Type B pancreatic cell (in vitro differentiated cells): ENCODE measurements at regions not wholly inside any gene's neighbourhood (a gene's known extent, or its start where the extent isn't known, plus 50 kb on each side); places are given as distances from the start of the nearest gene placed in this dataset.

ENCODE experiments used
- DNase-seq: peaks from one replicate; pipeline ENCODE4 v3.0.0; 2021; ENCODE audit warnings: mixed read lengths; ENCODE audit not compliant: unreplicated experiment; ENCODE audit errors: extremely low spot score
- H3K27ac Mint-ChIP-seq: 2 replicates; pipeline ENCODE4 v1.8.0; 2021; ENCODE audit warnings: mild to moderate bottlenecking, mixed read lengths
- H3K27me3 Mint-ChIP-seq: 2 replicates; pipeline ENCODE4 v1.8.0; 2021; ENCODE audit warnings: mixed read lengths
- H3K36me3 Mint-ChIP-seq: 2 replicates; pipeline ENCODE4 v1.8.0; 2021; ENCODE audit warnings: mixed read lengths
- H3K4me1 Mint-ChIP-seq: one replicate; pipeline ENCODE4 v1.8.0; 2021; ENCODE audit warnings: mixed read lengths; ENCODE audit not compliant: unreplicated experiment
- H3K4me3 Mint-ChIP-seq: 2 replicates; pipeline ENCODE4 v1.8.0; 2021; ENCODE audit warnings: mild to moderate bottlenecking, mixed read lengths
- H3K9me3 Mint-ChIP-seq: 2 replicates; pipeline ENCODE4 v1.8.0; 2021; ENCODE audit warnings: mixed read lengths
- TF ChIP-seq, protein P1 (sequence below): fragments of 200-600 bp; sonication (generic); conservative IDR thresholded peaks from 2 replicates; pipeline ENCODE4 v1.5.0; 2021; ENCODE audit warnings: antibody characterized with exemption, mild to moderate bottlenecking

DNA sequence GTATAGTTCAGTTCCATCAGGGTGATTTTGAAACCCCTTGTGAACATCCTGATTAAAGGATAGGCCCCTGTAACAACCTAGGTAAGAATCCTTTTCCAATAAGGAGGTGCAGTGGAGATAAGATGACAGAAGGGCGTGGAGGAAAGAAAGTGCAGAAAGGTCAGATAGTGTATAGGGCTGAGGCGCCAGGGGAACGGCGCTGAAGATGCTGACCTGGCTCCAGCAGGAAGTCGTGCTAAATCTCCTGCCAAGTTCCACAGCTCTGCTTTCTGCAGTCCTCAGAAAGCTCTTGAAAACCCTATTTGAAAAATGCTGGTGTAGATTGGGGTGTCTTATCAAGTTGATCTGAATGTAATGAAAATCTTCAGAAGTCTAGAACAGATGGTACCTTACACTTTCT is 221.7 kb downstream of the COG6 start:
- Mint-ChIP-seq H3K4me1 (peaks cover 12% of the 10 kb centered on the region), H3K27me3 (no peaks in the 10 kb centered on the region), H3K4me3 (no peak overlapping the region), H3K27ac (no peak overlapping the region), H3K9me3 (peaks cover 5% of the 10 kb centered on the region), H3K36me3 (no peaks in the 10 kb centered on the region)
- TF ChIP-seq, protein P1, sequence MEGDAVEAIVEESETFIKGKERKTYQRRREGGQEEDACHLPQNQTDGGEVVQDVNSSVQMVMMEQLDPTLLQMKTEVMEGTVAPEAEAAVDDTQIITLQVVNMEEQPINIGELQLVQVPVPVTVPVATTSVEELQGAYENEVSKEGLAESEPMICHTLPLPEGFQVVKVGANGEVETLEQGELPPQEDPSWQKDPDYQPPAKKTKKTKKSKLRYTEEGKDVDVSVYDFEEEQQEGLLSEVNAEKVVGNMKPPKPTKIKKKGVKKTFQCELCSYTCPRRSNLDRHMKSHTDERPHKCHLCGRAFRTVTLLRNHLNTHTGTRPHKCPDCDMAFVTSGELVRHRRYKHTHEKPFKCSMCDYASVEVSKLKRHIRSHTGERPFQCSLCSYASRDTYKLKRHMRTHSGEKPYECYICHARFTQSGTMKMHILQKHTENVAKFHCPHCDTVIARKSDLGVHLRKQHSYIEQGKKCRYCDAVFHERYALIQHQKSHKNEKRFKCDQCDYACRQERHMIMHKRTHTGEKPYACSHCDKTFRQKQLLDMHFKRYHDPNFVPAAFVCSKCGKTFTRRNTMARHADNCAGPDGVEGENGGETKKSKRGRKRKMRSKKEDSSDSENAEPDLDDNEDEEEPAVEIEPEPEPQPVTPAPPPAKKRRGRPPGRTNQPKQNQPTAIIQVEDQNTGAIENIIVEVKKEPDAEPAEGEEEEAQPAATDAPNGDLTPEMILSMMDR = no peak
- no peak for DNase-seq

DNA sequence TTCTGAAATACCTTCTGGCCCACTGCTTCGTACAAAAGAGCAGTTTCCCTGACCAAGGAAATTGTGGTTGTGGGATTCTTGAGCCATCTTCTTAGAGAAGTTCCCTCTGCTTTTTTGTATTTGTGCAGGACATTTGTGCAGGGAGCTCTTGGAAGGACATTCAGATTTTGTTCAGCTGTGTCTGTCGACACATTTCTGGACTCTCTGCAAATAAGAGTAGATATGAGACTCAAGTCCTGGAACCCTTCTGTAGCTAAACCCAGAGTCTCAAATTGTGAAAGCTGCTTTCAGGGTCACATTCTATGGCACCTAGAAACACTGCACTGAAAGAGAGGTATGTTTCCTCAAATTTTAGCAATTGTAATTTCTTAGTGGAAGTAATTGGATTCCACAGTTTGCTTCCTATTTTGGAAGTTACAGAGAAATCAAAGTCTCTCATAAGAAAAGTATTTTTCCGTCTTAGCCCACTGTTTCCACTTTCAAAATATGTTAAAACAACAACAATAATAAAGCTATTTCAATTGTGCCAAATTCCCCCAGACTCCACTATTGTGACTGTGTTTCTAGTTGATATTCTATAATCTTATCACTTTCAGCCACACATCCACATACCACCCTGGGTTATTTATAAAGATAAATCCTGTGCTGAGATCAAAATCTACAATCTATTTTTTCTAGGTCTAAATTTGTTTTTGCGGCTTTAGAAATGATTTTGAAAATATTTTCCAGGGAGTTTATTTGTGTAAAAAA is 224.0 kb downstream of the COG6 start:
- TF ChIP-seq, protein P1 = no peak
- H3K27me3 Mint-ChIP-seq = no peaks in the 10 kb centered on the region
- H3K36me3 Mint-ChIP-seq = no peaks in the 10 kb centered on the region
- H3K9me3 Mint-ChIP-seq = peaks cover 5% of the 10 kb centered on the region
- peaks cover 7% of the 10 kb centered on the region for H3K4me1 Mint-ChIP-seq
- H3K27ac Mint-ChIP-seq = no peak overlapping the region
- no peak overlapping the region for H3K4me3 Mint-ChIP-seq
- no peak for DNase-seq

DNA sequence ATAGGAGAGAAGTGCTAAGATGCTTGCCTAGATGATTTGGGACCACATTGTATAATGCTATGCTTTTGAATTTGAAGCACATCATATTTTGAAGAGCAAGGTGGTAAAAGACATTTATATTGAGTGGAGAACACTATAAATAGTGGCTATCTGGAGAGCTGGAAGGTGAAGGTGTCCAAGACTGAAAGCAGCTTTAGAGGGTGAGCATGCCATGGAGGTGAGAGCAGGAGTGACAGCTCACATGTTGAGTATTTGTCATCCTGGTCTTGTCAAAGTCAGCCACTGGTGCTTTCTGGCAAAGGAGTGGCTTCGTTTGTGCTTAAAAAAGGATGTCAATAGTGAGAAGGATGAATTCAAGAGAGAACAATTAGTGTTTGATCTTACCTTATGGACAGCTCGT is 225.9 kb downstream of the COG6 start:
- Mint-ChIP-seq H3K27me3 (no peaks in the 10 kb centered on the region), H3K9me3 (peaks cover 13% of the 10 kb centered on the region), H3K27ac (no peak overlapping the region), H3K4me3 (no peak overlapping the region), H3K4me1 (no peaks in the 10 kb centered on the region), H3K36me3 (no peaks in the 10 kb centered on the region)
- TF ChIP-seq, protein P1 = no peak
- no peak for DNase-seq

DNA sequence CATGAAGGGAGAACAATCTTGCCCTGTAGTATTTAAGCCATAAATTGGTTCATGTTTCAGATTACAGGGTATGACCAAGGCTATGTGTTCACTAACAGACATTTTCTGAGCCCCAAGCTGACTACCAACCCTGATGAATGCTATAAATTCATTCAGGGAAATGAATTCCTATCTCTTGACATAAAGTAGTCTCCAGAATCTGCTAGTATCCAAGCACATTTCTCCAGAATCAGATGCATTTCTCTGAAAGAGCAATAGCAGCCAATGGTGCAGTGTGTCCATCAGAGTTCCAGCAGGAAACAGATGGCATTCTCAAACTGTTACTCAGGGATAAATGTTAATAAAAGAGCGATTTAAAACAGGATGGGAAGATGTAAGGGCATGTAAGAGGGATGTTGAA is 226.4 kb downstream of the COG6 start:
- Mint-ChIP-seq H3K4me1 (no peaks in the 10 kb centered on the region), H3K9me3 (peaks cover 13% of the 10 kb centered on the region), H3K27ac (no peak overlapping the region), H3K4me3 (no peak overlapping the region), H3K27me3 (no peaks in the 10 kb centered on the region), H3K36me3 (no peaks in the 10 kb centered on the region)
- TF ChIP-seq, protein P1 = no peak
- no peak for DNase-seq

DNA sequence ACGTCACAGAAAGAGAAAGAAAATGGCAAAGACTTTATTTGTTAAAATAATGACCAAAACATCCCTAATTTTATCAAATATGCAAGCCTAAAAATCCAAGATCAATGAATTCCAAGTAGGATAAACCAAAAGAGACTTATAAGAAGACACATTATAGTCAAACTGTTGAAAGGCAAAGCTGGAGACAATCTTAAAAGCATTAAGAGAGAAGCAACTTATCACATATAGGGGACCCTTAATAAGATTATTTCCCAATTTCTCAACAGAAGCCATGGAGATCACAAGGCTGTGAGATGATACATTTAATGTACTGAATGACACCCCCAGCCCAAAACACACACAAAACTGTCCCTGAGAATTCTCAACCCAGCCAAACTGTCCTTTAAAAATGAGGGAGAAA is 228.7 kb downstream of the COG6 start:
- H3K36me3 Mint-ChIP-seq = no peaks in the 10 kb centered on the region
- H3K27me3 Mint-ChIP-seq = no peaks in the 10 kb centered on the region
- H3K9me3 Mint-ChIP-seq = peaks cover 13% of the 10 kb centered on the region
- H3K4me3 Mint-ChIP-seq = no peak overlapping the region
- peaks cover 4% of the 10 kb centered on the region for H3K4me1 Mint-ChIP-seq
- TF ChIP-seq, protein P1 = no peak
- no peak for DNase-seq
- no peak overlapping the region for H3K27ac Mint-ChIP-seq
